Neuronal stem cell (in vitro differentiated cells): ENCODE measurements at regions not wholly inside any gene's neighbourhood (a gene's known extent, or its start where the extent isn't known, plus 50 kb on each side); places are given as distances from the start of the nearest gene placed in this dataset.

Experiments
- DNase-seq: peaks from one replicate; pipeline ENCODE4 v3.0.0-alpha.2; 2013; ENCODE audit warnings: low spot score
- H2AFZ ChIP-seq: one replicate; pipeline ENCODE4 v1.6.1; 2013; ENCODE audit warnings: mild to moderate bottlenecking, low read length, inconsistent platforms
- H2AK5ac ChIP-seq: 2 replicates; pipeline ENCODE4 v1.6.1; 2013; ENCODE audit warnings: low read depth, mild to moderate bottlenecking, inconsistent platforms, low read length, moderate library complexity, mixed read lengths
- H2BK120ac ChIP-seq: 2 replicates; pipeline ENCODE4 v1.6.1; 2013; ENCODE audit warnings: low read depth, mild to moderate bottlenecking, inconsistent platforms, low read length, moderate library complexity, mixed read lengths
- H2BK12ac ChIP-seq: one replicate; pipeline ENCODE4 v1.6.1; 2013; ENCODE audit warnings: low read length, inconsistent platforms
- H2BK15ac ChIP-seq: 2 replicates; pipeline ENCODE4 v1.6.1; 2013; ENCODE audit warnings: mild to moderate bottlenecking, low read length, inconsistent platforms, mixed read lengths
- H2BK5ac ChIP-seq: one replicate; pipeline ENCODE4 v1.6.1; 2013; ENCODE audit warnings: inconsistent platforms, mild to moderate bottlenecking, low read length, moderate library complexity
- H3K14ac ChIP-seq: one replicate; pipeline ENCODE4 v1.6.1; 2013; ENCODE audit warnings: low read length, inconsistent platforms
- H3K18ac ChIP-seq: 2 replicates; pipeline ENCODE4 v1.6.1; 2013; ENCODE audit warnings: low read length, inconsistent platforms
- H3K23ac ChIP-seq: 2 replicates; pipeline ENCODE4 v1.6.1; 2013; ENCODE audit warnings: low read depth, mild to moderate bottlenecking, mixed read lengths, low read length, inconsistent platforms; ENCODE audit not compliant: poor library complexity
- H3K27ac ChIP-seq: replicated peaks from 3 replicates; pipeline ENCODE4 v1.5.1; 2013; ENCODE audit warnings: low read length, inconsistent platforms
- H3K27me3 ChIP-seq, 3 experiments: 2 replicates each; pipeline ENCODE4 v1.6.1; 2013; ENCODE audit warnings: low read length in 3 of 3, mild to moderate bottlenecking in 2 of 3, inconsistent platforms in 1 of 3, low read depth in 1 of 3, mixed read lengths in 1 of 3, moderate library complexity in 1 of 3; ENCODE audit not compliant: control insufficient read depth in 3 of 3, insufficient read depth in 3 of 3
- H3K36me3 ChIP-seq, 2 donors: replicated peaks in 1 of 2; 2 replicates each; pipeline ENCODE4 v1.6.1; 2013; ENCODE audit warnings: low read length in 2 of 2; ENCODE audit not compliant: control insufficient read depth in 2 of 2, insufficient read depth in 2 of 2
- H3K4ac ChIP-seq: 2 replicates; pipeline ENCODE4 v1.6.1; 2013; ENCODE audit warnings: inconsistent platforms, mild to moderate bottlenecking, low read length, moderate library complexity
- H3K4me1 ChIP-seq, 2 donors: 1 replicate in 1 of 2; 2 replicates in 1 of 2; pipeline ENCODE4 v1.6.1; 2013; ENCODE audit warnings: low read length in 2 of 2, low read depth in 1 of 2; ENCODE audit not compliant: control insufficient read depth in 2 of 2, insufficient read depth in 1 of 2
- H3K4me2 ChIP-seq: one replicate; pipeline ENCODE4 v1.6.1; 2013; ENCODE audit warnings: mild to moderate bottlenecking, low read length, inconsistent platforms; ENCODE audit not compliant: insufficient read depth, poor library complexity, severe bottlenecking
- H3K4me3 ChIP-seq, 2 donors: 2 replicates each; pipeline ENCODE4 v1.5.1; 2013; ENCODE audit warnings: low read length in 2 of 2, mild to moderate bottlenecking in 2 of 2, inconsistent platforms in 1 of 2, moderate library complexity in 1 of 2
- H3K79me1 ChIP-seq: one replicate; pipeline ENCODE4 v1.6.1; 2013; ENCODE audit warnings: low read depth, mild to moderate bottlenecking, inconsistent platforms, low read length, moderate library complexity
- H3K9ac ChIP-seq: one replicate; pipeline ENCODE4 v1.6.1; 2013; ENCODE audit warnings: mild to moderate bottlenecking, low read depth, low read length, inconsistent platforms; ENCODE audit not compliant: poor library complexity
- H3K9me3 ChIP-seq, 2 donors: replicated peaks in 1 of 2; 2 replicates each; pipeline versions ENCODE3 to v1.6.1; 2013; ENCODE audit warnings: low read length in 2 of 2, mild to moderate bottlenecking in 2 of 2, inconsistent platforms in 1 of 2, low read depth in 1 of 2, mixed read lengths in 1 of 2, moderate library complexity in 1 of 2; ENCODE audit not compliant: control insufficient read depth in 2 of 2, insufficient read depth in 1 of 2
- H4K8ac ChIP-seq: one replicate; pipeline ENCODE4 v1.6.1; 2013; ENCODE audit warnings: low read depth, mild to moderate bottlenecking, inconsistent platforms, low read length, moderate library complexity
- H4K91ac ChIP-seq: one replicate; pipeline ENCODE4 v1.6.1; 2013; ENCODE audit warnings: low read length, low read depth, mild to moderate bottlenecking, inconsistent platforms; ENCODE audit not compliant: poor library complexity
- WGBS, 2 donors: extraction: QIAGEN DNeasy Blood & Tissue Kit; methylation state at CpG; one replicate each; pipeline ENCODE4 v1.1.7; 2013; ENCODE audit warnings: missing lambda C conversion rate in 2 of 2, mixed read lengths in 1 of 2; ENCODE audit not compliant: insufficient read length in 2 of 2, insufficient replicate concordance in 1 of 2; ENCODE audit errors: extremely low coverage in 2 of 2; 5-methylcytosine and 5-hydroxymethylcytosine counted together

GRCh38 chr6:16901306-16901705 is 140.0 kb upstream of the ATXN1 start:
- no peak overlapping the region for H3K27ac ChIP-seq
- H3K14ac ChIP-seq, result no peak overlapping the region
- H2AK5ac ChIP-seq, result no peak overlapping the region
- H3K18ac ChIP-seq, result no peak overlapping the region
- H2BK120ac ChIP-seq, result no peak overlapping the region
- no peak overlapping the region for H4K91ac ChIP-seq
- H3K4me2 ChIP-seq, result no peak overlapping the region
- H2BK12ac ChIP-seq, result no peak overlapping the region
- WGBS, 2 donors, result no CpG with 5 or more reads among the region's 2 CpGs
- no peak for DNase-seq
- no peaks in the 10 kb centered on the region for H3K36me3 ChIP-seq
- no peaks in the 10 kb centered on the region for H3K27me3 ChIP-seq
- no peak overlapping the region for H4K8ac ChIP-seq
- H3K4ac ChIP-seq, result no peak overlapping the region
- no peak overlapping the region for H3K23ac ChIP-seq
- no peaks in the 10 kb centered on the region for H3K9me3 ChIP-seq
- H2AFZ ChIP-seq, result no peak overlapping the region
- no peak overlapping the region for H2BK15ac ChIP-seq
- no peaks in the 10 kb centered on the region for H3K79me1 ChIP-seq
- H3K4me1 ChIP-seq, result no peaks in the 10 kb centered on the region
- H2BK5ac ChIP-seq, result no peak overlapping the region
- H3K9ac ChIP-seq, result no peak overlapping the region
- H3K4me3 ChIP-seq, result no peak overlapping the region

GRCh38 chr6:16898640-16899396 is 137.6 kb upstream of the ATXN1 start:
- H3K36me3 ChIP-seq, result no peaks in the 10 kb centered on the region
- no peak overlapping the region for H3K4ac ChIP-seq
- no peaks in the 10 kb centered on the region for H3K4me1 ChIP-seq
- no CpG with 5 or more reads among the region's 8 CpGs for WGBS, 2 donors
- no peak overlapping the region for H3K14ac ChIP-seq
- H4K8ac ChIP-seq, result no peak overlapping the region
- H3K18ac ChIP-seq, result no peak overlapping the region
- no peaks in the 10 kb centered on the region for H3K79me1 ChIP-seq
- H4K91ac ChIP-seq, result no peak overlapping the region
- no peaks in the 10 kb centered on the region for H3K9me3 ChIP-seq
- no peak overlapping the region for H2AK5ac ChIP-seq
- H2BK15ac ChIP-seq, result no peak overlapping the region
- H3K9ac ChIP-seq, result no peak overlapping the region
- no peak overlapping the region for H3K4me2 ChIP-seq
- H3K23ac ChIP-seq, result no peak overlapping the region
- H2BK5ac ChIP-seq, result no peak overlapping the region
- no peak for DNase-seq
- H3K27ac ChIP-seq, result no peak overlapping the region
- H3K4me3 ChIP-seq, result no peak overlapping the region
- no peak overlapping the region for H2BK12ac ChIP-seq
- H2BK120ac ChIP-seq, result no peak overlapping the region
- no peak overlapping the region for H2AFZ ChIP-seq
- H3K27me3 ChIP-seq, result no peaks in the 10 kb centered on the region

- Histone ChIP-seq H3K14ac (no peak overlapping the region), H3K27me3 (no peaks in the 10 kb centered on the region), H2BK15ac (no peak overlapping the region), H3K9me3 (no peaks in the 10 kb centered on the region), H3K9ac (no peak overlapping the region), H3K79me1 (no peaks in the 10 kb centered on the region), H3K23ac (no peak overlapping the region), H4K8ac (no peak overlapping the region), H4K91ac (no peak overlapping the region), H2BK12ac (no peak overlapping the region), H2BK5ac (no peak overlapping the region), H3K4me2 (no peak overlapping the region), H3K4me1 (no peaks in the 10 kb centered on the region), H2AK5ac (no peak overlapping the region), H2AFZ (no peak overlapping the region), H3K18ac (no peak overlapping the region), H3K27ac (no peak overlapping the region), H3K4me3 (no peak overlapping the region), H2BK120ac (no peak overlapping the region), H3K4ac (no peak overlapping the region), H3K36me3 (no peaks in the 10 kb centered on the region)
- DNase-seq, result no peak
- no CpG with 5 or more reads among the region's 5 CpGs for WGBS, 2 donors
Measured at GRCh38 chr6:16897669-16898068, 136.4 kb upstream of the ATXN1 start.

GRCh38 chr6:16894301-16894700 is 133.0 kb upstream of the ATXN1 start:
- Histone ChIP-seq H3K36me3 (no peaks in the 10 kb centered on the region), H3K9ac (no peak overlapping the region), H3K79me1 (no peaks in the 10 kb centered on the region), H4K8ac (no peak overlapping the region), H2BK12ac (no peak overlapping the region), H3K4me3 (no peak overlapping the region), H2AK5ac (no peak overlapping the region), H3K9me3 (no peaks in the 10 kb centered on the region), H3K27me3 (no peaks in the 10 kb centered on the region), H3K4me2 (no peak overlapping the region), H3K23ac (no peak overlapping the region), H4K91ac (no peak overlapping the region), H2BK120ac (no peak overlapping the region), H3K4ac (no peak overlapping the region), H2BK5ac (no peak overlapping the region), H2AFZ (no peak overlapping the region), H3K4me1 (no peaks in the 10 kb centered on the region), H2BK15ac (no peak overlapping the region), H3K18ac (no peak overlapping the region), H3K27ac (no peak overlapping the region), H3K14ac (no peak overlapping the region)
- DNase-seq, result no peak
